Activated T-cell treated with anti-CD3 and anti-CD28 coated beads, Interleukin-2, amount 50 U/mL, for 4 hours (primary cell): ENCODE measurements at regions not wholly inside any gene's neighbourhood (a gene's known extent, or its start where the extent isn't known, plus 50 kb on each side); places are given as distances from the start of the nearest gene placed in this dataset.

Experiments used
- ATAC-seq, 2 donors: fragments of 200-7000 bp; cut with Tn5 transposase; one replicate each; pipeline ENCODE4 v1.10.0; 2021
- DNase-seq: peaks from one replicate; pipeline ENCODE4 v3.0.0-alpha.2; 2020
- H3K27me3 Mint-ChIP-seq: one replicate; pipeline ENCODE4 v1.8.0; 2021; ENCODE audit warnings: low read depth, mixed read lengths
- H3K36me3 Mint-ChIP-seq: one replicate; pipeline ENCODE4 v1.8.0; 2022; ENCODE audit warnings: mixed read lengths; ENCODE audit not compliant: insufficient read depth
- H3K4me1 Mint-ChIP-seq: one replicate; pipeline ENCODE4 v1.8.0; 2021; ENCODE audit warnings: low read depth, mixed read lengths
- H3K4me3 Mint-ChIP-seq: one replicate; pipeline ENCODE4 v1.8.0; 2021; ENCODE audit warnings: mild to moderate bottlenecking, moderate library complexity, mixed read lengths
- H3K9me3 Mint-ChIP-seq: one replicate; pipeline ENCODE4 v1.8.0; 2021; ENCODE audit warnings: mixed read lengths

DNA sequence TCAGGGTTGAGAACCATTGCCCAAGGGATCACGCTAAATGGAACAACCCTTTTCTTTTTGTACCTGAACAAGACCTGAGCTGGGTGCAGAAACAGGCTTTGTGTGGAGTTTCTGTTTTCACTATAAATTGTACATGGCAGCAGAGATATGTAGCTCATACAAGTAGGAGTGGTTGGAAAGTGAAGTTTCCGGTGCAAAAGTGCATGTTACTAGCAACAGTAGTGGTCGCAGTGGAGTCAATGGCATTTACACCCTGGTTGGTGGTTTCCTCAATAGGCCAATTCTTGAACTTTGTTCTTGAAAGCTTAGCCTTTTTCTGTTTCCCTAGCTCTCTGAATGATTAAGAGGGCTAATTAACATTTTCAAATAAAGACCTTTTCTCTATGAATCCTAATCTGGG lies 170.7 kb downstream of the NEBL start:
- ATAC-seq (no peak), DNase-seq (no peak)
- Mint-ChIP-seq H3K4me1 (no peaks in the 10 kb centered on the region), H3K36me3 (no peaks in the 10 kb centered on the region), H3K4me3 (no peak overlapping the region), H3K9me3 (peaks cover 12% of the 10 kb centered on the region), H3K27me3 (no peaks in the 10 kb centered on the region)

DNA sequence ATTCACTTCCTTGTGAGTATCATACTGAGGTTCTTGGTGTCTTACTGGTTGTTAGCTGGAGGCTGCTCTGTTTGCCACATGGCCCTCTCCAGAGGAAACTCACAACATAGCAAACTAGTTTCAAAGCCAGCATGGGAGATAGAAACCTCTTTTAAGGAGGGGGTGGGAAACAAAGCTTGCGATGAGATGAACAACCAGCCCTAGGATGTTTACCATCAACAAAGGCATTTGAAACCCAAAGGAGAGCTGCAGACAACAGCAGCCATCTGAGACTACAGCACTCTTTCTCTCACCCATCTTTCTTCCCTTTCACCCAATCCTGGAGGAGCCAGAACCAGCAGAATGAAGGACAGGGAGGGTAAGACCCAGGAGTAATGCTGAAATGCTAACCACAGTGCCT lies 182.1 kb downstream of the NEBL start:
- no peaks in the 10 kb centered on the region for H3K4me1 Mint-ChIP-seq
- ATAC-seq (no peak), DNase-seq (no peak)
- H3K9me3 Mint-ChIP-seq: peaks cover 17% of the 10 kb centered on the region
- no peaks in the 10 kb centered on the region for H3K27me3 Mint-ChIP-seq
- no peak overlapping the region for H3K4me3 Mint-ChIP-seq
- no peaks in the 10 kb centered on the region for H3K36me3 Mint-ChIP-seq

DNA sequence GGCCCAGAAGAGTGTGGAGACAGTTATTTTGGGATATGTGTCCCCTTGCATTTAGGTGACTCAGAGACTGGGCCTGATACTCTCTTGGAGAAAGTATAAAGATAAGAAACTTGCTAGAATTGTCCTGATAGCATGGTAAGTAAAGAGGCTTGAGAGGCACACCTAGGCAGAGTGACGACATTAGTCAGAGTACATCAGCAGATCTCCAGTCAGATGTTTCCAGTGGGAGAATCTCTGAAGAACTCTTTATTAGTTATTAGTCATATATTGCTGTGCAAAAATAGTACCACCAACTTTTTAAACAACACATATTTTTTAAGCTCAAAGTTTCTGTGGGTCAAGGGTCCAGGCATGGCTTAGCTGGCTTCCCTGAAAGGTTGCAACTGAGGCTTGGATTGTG lies 182.6 kb downstream of the NEBL start:
- Mint-ChIP-seq H3K9me3 (peaks cover 15% of the 10 kb centered on the region), H3K36me3 (no peaks in the 10 kb centered on the region), H3K27me3 (no peaks in the 10 kb centered on the region), H3K4me3 (no peak overlapping the region), H3K4me1 (no peaks in the 10 kb centered on the region)
- DNase-seq (no peak), ATAC-seq (no peak)

DNA sequence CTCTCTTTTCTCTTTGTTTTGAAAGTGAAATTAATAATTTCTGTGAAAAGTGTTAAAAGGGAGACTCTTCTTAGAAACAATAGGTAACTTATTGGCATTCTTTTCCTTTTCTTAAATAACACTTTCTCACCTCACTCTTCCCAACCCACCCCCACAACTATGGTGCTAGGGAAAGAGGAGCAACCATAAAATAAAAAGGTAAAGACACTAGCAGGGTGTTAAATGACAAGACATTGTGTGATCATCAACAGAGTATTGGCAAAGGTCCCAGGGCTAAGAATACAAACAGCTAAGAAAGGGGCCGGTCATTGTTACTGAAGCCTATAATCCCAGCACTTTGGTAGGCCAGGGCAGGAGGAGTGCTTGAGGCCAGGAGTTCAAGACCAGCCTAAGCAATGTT lies 183.7 kb downstream of the NEBL start:
- no peaks in the 10 kb centered on the region for H3K36me3 Mint-ChIP-seq
- no peak for ATAC-seq
- H3K4me3 Mint-ChIP-seq: no peak overlapping the region
- H3K4me1 Mint-ChIP-seq: no peaks in the 10 kb centered on the region
- H3K27me3 Mint-ChIP-seq: no peaks in the 10 kb centered on the region
- DNase-seq: no peak
- peaks cover 14% of the 10 kb centered on the region for H3K9me3 Mint-ChIP-seq

DNA sequence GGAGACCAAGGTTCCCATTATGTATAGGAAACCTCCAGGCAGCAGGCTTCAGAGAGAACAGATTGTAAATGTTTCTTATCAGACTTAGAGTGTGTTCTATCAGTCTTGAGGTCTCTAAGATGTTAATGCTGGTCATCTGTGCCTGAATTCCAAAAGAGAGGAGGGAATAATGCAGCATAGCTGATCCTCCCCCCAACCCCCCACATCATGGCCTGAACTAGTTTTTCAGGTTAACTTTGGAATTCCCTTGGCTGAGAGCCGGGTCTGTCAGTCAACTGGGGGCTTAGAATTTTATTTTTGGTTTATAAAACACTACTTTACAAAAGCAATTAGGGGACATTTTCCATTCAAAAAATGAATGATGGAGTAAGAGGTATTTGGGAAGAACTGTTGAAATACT lies 184.3 kb downstream of the NEBL start:
- Mint-ChIP-seq H3K36me3 (no peaks in the 10 kb centered on the region), H3K4me1 (no peaks in the 10 kb centered on the region), H3K9me3 (peaks cover 13% of the 10 kb centered on the region), H3K27me3 (no peaks in the 10 kb centered on the region), H3K4me3 (no peak overlapping the region)
- ATAC-seq (no peak), DNase-seq (no peak)

DNA sequence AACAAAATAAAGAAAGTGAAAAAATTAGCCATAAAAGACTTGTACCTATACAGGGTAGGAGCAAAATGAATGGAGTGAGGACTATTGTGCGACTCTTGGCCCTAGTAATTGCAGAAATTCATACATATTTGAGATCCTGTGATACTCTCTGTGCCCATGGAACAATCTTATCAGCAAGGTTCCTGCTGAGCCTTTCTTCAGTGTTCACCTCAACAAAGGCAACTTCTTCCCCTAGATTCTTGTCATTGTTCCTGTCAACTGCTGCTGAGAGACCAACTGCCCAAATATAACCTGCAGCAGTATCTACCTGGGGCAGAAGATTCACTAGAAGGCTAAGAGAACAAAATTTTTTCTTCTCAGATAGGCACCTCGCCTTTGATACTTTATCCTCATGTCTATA lies 187.4 kb downstream of the NEBL start:
- H3K9me3 Mint-ChIP-seq: peaks cover 11% of the 10 kb centered on the region
- H3K4me3 Mint-ChIP-seq: no peak overlapping the region
- H3K27me3 Mint-ChIP-seq: no peaks in the 10 kb centered on the region
- no peaks in the 10 kb centered on the region for H3K4me1 Mint-ChIP-seq
- ATAC-seq (no peak), DNase-seq (no peak)
- no peaks in the 10 kb centered on the region for H3K36me3 Mint-ChIP-seq

DNA sequence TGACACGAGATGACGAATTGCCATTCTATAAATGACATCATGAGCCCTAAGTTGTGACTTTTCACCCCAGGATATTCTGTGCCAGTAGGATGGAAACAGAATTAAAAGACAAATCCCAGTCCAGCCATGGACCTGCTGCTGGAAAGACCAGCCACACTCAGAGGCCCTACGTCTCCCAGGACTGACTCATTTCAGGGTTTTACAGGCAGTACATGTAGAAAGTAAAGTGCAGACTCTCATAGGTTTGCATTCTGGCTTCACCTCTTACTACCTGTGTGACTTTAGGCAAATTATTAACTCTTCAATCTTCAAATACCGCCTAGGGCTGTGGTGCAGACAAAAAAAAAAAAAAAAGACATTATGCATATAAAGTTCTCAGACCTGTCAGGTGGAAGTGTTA lies 188.8 kb downstream of the NEBL start:
- H3K4me1 Mint-ChIP-seq: no peaks in the 10 kb centered on the region
- ATAC-seq (no peak), DNase-seq (no peak)
- no peaks in the 10 kb centered on the region for H3K36me3 Mint-ChIP-seq
- peaks cover 11% of the 10 kb centered on the region for H3K9me3 Mint-ChIP-seq
- H3K27me3 Mint-ChIP-seq: no peaks in the 10 kb centered on the region
- H3K4me3 Mint-ChIP-seq: no peak overlapping the region

DNA sequence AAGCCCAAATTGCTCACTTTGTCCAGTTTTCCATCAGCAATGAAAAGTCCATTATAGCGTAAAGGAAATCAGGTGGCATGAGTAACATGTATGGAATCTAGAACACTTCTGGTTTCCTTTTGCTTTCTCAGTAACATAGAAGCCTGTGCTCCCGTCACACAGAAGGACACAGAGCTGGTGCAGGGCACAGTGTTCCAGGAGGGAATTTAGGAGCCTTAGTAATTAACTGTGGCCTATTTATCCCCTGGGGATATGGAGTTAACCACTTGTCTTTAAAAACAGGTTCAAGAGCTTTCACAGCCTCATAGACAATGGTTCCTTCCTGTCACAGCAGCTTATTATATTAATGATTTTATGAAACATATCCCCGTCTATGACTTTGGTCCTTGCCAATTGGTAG lies 189.9 kb downstream of the NEBL start:
- ATAC-seq: no peak
- Mint-ChIP-seq H3K36me3 (no peaks in the 10 kb centered on the region), H3K9me3 (peaks cover 9% of the 10 kb centered on the region)

DNA sequence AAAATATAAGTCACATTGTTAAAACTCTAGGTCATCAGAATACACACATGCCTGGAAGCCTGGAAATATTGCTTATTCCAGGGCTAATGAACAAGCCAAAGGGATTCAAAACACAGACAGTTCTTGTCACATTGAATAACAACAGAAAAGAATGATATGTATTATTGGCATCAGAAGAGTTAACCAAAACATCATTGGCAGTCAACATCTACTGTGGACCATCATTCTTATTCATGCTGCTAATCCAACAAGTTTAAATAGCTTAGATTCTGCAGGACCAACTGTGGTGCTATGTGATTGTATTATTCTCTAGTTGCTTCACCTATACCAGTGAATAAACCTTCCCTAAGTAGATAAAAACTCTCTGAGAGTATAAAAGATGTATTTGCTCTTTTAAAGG lies 198.3 kb downstream of the NEBL start:
- H3K9me3 Mint-ChIP-seq: peaks cover 11% of the 10 kb centered on the region
- no peaks in the 10 kb centered on the region for H3K4me1 Mint-ChIP-seq
- no peaks in the 10 kb centered on the region for H3K36me3 Mint-ChIP-seq
- no peak for DNase-seq
- H3K27me3 Mint-ChIP-seq: no peaks in the 10 kb centered on the region
- ATAC-seq: no peak
- no peak overlapping the region for H3K4me3 Mint-ChIP-seq

More for the DNA sequence above, 189.9 kb downstream of the NEBL start:
- no peak for DNase-seq
- Mint-ChIP-seq H3K4me3 (no peak overlapping the region), H3K4me1 (no peaks in the 10 kb centered on the region), H3K27me3 (no peaks in the 10 kb centered on the region)

DNA sequence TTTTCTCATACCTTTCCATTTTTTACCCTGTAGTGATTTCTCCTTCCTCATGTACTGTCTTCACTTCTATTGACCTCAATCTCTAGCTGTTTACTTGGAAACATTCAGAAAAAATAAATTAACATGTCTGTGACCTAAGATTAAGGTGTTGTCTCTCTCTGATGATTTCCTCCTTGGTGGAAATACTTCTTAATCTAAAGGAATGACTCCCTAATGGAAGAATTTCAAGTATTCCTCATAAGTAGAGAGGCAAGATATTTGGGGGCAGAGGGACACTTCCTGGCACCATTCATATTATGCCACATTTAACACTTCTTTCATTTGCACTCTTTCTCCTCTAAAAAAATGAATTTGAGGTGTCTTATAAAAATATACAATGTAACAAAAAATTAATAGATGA lies 202.8 kb downstream of the NEBL start:
- H3K4me1 Mint-ChIP-seq: no peaks in the 10 kb centered on the region
- no peaks in the 10 kb centered on the region for H3K27me3 Mint-ChIP-seq
- H3K36me3 Mint-ChIP-seq: no peaks in the 10 kb centered on the region
- peaks cover 12% of the 10 kb centered on the region for H3K9me3 Mint-ChIP-seq
- no peak for ATAC-seq
- no peak overlapping the region for H3K4me3 Mint-ChIP-seq
- no peak for DNase-seq

DNA sequence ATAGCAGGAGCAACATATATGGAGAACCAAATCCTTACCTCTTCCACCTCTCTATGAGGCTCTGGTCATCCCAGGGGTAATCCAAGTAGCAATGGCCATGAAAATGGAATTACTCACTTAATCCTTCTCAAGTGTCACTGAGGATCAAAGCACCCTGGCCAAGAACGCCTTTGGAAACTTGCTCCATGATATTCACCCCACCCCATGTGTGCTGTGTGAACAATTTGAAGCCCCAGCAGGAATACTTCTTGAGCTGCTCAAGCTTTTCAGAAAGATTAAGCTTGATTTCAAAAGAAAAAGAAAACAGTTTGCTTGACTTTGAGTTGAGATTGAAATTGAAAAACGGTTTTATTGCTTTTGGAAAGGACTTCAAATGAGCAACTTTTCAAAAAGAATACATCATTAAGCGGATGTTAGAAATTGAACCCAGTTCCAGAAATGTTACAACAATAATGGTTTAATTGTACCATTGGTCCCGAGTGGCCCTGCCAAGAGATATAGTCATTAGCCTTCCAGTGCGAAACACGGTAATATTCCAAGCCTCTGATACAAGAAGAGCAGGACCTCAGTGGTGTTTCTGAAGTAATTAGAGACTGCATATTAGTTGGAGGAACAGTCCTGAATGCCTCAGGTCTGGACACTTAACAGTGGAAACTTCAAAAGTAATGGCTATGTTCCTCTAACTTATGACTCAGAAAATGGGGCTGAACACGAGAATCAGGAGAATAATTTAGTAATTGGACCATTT lies 208.1 kb downstream of the NEBL start:
- no peaks in the 10 kb centered on the region for H3K4me1 Mint-ChIP-seq
- peaks cover 4% of the 10 kb centered on the region for H3K9me3 Mint-ChIP-seq
- H3K27me3 Mint-ChIP-seq: no peaks in the 10 kb centered on the region
- ATAC-seq (no peak), DNase-seq (no peak)
- no peaks in the 10 kb centered on the region for H3K36me3 Mint-ChIP-seq
- no peak overlapping the region for H3K4me3 Mint-ChIP-seq

DNA sequence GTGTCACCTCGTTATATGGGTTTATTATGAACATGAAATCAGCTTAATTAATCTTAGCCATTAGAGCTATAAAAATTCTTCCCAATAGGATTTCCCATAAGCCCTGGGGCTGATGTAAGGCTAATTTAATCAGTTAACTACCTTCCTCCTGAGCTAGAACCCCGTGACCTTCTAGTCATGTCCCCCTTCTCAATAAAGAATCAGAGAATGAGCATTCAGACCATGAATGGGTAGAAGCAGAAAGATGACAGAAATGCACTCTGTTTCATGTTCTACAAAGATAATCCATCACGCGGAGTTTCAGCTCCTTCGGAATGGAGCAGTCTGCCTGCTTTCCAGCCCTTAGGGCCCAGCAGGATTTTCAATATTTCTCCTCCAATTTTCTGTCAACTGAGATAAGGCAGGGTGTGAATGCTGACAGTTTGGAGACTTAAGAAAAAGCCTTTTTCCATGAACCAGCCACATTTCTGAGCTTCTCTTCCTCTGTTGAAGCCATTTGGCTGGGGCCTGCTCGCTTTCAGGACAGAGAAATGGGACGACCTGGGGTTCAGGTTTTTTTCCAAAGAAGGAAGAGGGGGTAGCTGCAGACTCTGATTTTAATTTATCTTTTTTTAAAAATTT lies 211.0 kb downstream of the NEBL start:
- no peaks in the 10 kb centered on the region for H3K36me3 Mint-ChIP-seq
- DNase-seq: no peak
- no peak overlapping the region for H3K4me3 Mint-ChIP-seq
- no peaks in the 10 kb centered on the region for H3K4me1 Mint-ChIP-seq
- no peak for ATAC-seq
- no peaks in the 10 kb centered on the region for H3K27me3 Mint-ChIP-seq
- H3K9me3 Mint-ChIP-seq: peaks cover 9% of the 10 kb centered on the region

DNA sequence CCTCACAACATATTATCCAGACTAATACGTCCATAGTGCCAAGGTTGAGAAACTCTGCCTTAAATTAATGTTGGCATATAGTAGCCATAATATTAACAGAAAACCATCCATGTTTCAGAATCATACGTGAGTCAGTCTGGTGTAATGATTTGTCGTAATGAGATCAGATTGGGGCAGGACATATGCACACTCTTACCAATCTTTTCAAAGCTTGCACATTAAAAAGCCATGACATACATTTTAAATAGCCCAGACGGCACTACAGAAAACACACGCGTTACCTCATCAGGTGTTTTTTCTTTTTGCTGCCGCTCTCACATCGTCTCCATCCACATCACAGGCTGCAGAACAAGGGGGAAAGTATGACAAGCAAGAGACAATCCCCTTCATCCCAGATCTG lies 211.6 kb downstream of the NEBL start:
- H3K4me1 Mint-ChIP-seq: no peaks in the 10 kb centered on the region
- peaks cover 5% of the 10 kb centered on the region for H3K9me3 Mint-ChIP-seq
- H3K27me3 Mint-ChIP-seq: no peaks in the 10 kb centered on the region
- no peak overlapping the region for H3K4me3 Mint-ChIP-seq
- DNase-seq (no peak), ATAC-seq (no peak)
- no peaks in the 10 kb centered on the region for H3K36me3 Mint-ChIP-seq

DNA sequence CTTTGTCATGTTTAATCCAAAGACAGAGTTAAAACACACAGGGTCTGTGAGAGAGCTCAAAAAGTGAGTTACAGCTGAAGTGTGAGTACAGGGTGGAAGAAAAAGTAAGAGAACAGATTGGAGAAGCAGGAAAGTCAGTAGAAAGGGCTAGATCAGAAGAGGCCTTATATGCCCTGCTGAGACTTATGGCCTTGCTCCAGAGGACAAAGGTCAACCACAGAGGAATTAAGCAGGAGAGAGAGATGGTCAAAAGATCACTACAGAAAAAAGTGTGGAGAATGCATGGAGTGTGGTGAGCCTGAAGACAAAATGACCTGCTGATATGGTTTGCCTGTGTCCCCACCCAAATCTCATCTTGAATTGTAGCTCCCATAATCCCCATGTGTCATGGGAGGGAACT lies 213.8 kb downstream of the NEBL start:
- H3K36me3 Mint-ChIP-seq: no peaks in the 10 kb centered on the region
- no peaks in the 10 kb centered on the region for H3K27me3 Mint-ChIP-seq
- no peaks in the 10 kb centered on the region for H3K4me1 Mint-ChIP-seq
- no peak overlapping the region for H3K4me3 Mint-ChIP-seq
- no peak for DNase-seq
- peaks cover 5% of the 10 kb centered on the region for H3K9me3 Mint-ChIP-seq
- no peak for ATAC-seq

DNA sequence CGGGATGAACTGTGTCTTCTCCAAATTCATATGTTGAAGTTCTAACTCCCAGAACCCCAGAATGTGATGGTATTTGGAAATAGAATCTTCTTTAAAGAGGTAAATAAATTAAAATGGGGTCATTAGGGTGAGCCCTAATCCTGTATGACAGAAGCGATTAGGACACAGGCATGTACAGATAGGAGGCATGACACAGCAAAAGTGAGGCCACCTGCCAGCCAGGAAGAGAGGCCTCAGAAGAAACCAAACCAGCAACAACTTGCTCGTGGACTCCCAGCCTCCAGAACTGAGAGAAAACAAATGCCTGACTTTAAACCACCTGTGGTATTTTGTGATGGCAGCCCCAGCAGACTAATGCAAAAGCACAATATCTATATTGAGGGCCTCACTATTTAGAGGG lies 214.3 kb downstream of the NEBL start:
- no peak for DNase-seq
- no peak for ATAC-seq
- no peaks in the 10 kb centered on the region for H3K27me3 Mint-ChIP-seq
- no peak overlapping the region for H3K4me3 Mint-ChIP-seq
- H3K36me3 Mint-ChIP-seq: no peaks in the 10 kb centered on the region
- peaks cover 5% of the 10 kb centered on the region for H3K9me3 Mint-ChIP-seq
- H3K4me1 Mint-ChIP-seq: no peaks in the 10 kb centered on the region
